CD4-positive, alpha-beta T cell treated with Interleukin-17A for 1 hour (primary cell): ENCODE measurements at regions not wholly inside any gene's neighbourhood (a gene's known extent, or its start where the extent isn't known, plus 50 kb on each side); places are given as distances from the start of the nearest gene placed in this dataset.
A peak's percentile ranks its signal among the peaks of the same experiment; 100 is the strongest.

Experiments used
- DNase-seq: peaks from one replicate; pipeline ENCODE4 v3.0.0-alpha.2; 2020

DNA sequence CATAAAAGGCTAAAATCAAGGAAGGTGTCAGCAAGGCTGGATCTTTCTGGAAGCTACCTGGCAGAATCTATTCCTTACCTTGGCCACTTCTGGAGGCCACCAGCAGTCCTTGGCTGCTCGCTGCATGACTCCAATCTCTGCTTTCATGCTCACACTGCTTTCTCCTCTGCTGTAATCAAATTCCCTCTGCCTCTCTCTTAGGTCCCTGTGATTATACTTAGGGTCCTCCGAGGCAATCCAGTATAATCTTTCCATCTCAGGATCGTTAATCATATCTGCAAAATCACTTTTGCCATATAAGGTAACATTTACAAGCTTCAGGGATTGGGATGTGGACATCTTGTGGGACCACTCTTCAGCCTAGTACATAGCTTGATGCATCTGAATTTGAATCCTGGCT lies 110.7 kb upstream of the IVNS1ABP start:
- no peak for DNase-seq

- no peak for DNase-seq
Observed at GRCh38 chr1:185427264-185427663, 110.2 kb upstream of the IVNS1ABP start.

GRCh38 chr1:185426848-185427247 lies 109.8 kb upstream of the IVNS1ABP start:
- DNase-seq: no peak

GRCh38 chr1:185425163-185425562 lies 108.1 kb upstream of the IVNS1ABP start:
- no peak for DNase-seq

- DNase-seq: no peak
Observed at GRCh38 chr1:185421485-185422107, 104.6 kb upstream of the IVNS1ABP start.

DNA sequence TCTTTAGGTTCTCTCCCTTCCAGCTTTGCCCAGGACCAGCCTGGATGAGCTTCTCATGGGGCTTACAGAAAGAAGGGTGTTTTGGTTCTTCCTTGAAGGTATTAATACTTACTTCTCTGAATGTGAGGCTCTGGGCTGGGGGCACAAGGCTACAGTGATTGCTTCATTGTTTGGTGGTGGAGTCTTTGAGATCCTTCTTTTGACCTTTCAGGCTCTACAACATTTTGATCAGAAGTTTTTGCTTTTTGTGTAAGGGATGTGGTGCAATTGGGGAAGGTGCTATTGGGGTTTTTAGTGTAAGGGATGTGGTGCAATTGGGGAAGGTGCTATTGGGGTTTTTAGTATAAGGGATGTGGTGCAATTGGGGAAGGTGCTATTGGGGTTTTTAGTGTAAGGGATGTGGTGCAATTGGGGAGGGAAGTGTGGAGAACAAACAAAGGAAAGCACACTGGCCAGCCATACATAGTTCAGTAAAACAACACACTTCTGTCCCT lies 103.6 kb upstream of the IVNS1ABP start:
- peak; percentile 69 for DNase-seq

- DNase-seq: no peak
Observed at GRCh38 chr1:185419718-185420117, 102.7 kb upstream of the IVNS1ABP start.

DNA sequence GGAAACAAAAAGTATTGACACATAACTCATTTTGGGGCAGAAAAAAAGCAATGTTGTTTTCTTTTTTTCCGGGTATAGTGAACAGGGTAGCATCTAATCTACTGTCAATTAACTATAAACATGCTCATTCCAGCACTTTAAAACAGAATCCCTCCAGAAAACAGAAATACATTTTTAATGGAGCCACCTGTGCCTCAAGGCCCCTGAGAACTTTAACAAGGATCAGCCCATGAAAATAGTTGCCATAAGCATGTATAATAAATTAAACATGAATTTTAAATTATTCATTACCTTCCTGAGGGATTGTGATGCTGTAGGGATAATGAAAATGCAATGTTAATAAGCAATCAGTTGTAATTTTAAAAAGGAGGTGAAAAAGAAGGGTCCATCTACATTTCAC lies 101.4 kb upstream of the IVNS1ABP start:
- no peak for DNase-seq

DNA sequence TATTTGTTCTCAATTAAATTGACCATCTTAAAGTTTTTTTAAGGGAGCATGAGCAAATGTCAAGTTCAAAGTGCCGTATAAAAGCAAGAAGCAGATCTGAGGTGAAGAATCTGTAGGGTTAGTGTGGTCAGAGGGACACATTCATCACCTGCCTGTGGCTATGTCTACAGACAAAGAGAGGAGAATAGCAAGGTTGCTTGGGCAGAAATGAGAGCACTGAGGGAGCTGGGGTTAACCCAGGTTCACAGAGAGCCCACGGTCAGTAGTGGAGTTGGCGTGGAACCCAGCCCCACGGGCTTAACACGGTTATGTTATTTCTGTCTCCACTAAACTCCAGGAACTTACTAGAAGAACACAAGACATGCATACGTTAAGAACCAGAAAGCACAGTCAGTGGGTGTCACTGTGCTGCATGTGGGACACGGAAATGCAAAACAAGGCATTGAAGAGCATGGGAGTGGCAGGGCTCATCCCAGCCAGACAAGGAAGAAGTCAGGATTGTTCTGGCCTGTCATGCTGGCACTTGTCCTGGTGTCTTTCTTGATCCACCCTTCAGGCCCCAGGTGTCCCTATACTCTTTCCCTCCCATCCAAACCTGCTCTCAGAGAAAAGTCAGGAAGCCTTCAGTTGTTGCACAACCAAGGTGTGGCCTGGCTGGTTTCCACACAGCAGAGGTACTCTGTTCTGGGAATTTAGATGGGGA lies 95.5 kb upstream of the IVNS1ABP start:
- no peak for DNase-seq

- no peak for DNase-seq
Observed at GRCh38 chr1:185409763-185410528, 92.9 kb upstream of the IVNS1ABP start.

- no peak for DNase-seq
Observed at GRCh38 chr1:185409345-185409744, 92.3 kb upstream of the IVNS1ABP start.

DNA sequence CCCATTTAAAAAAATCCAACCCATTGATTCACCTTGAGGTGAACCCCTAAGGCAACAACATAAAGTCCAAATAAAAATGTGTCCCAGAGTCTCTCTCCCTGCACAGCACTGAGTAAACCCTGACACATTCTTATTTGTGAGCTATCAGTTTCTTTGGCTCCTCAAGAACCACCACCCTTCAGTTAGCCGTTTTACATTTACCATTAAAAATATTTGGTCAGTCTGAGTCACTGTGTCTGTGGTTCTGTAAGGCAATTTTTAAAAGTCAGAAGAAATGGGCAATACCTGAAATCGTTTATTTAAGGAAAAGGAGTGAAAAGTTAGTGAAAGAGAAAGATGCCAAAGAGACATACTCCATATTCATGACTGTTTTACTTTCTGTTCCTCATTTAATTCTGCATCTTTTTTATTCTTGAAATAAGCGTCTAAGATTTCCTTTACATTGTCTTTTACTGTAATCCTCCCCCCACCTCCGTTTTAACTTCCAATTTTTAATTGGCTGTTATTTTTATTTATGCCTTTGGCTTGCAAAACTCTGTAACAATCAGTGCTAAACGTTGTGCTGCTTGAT lies 91.7 kb upstream of the IVNS1ABP start:
- DNase-seq: no peak

DNA sequence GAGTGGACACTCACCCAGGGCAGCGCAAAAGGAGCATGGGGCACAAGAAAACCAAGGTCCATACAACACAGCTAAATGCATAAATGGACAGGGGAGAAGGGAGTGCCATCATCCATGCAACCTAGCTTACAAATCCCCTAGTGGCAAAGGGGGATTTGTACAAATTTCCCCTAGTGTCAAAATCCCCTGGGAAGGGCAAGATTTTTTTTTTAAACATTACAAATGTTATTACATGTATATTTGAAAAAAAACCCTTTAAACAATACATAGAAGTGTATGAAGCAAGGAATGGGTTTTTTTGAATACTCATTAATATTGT lies 89.6 kb upstream of the IVNS1ABP start:
- no peak for DNase-seq

- DNase-seq: no peak
Observed at GRCh38 chr1:185406006-185406690, 89.1 kb upstream of the IVNS1ABP start.

DNA sequence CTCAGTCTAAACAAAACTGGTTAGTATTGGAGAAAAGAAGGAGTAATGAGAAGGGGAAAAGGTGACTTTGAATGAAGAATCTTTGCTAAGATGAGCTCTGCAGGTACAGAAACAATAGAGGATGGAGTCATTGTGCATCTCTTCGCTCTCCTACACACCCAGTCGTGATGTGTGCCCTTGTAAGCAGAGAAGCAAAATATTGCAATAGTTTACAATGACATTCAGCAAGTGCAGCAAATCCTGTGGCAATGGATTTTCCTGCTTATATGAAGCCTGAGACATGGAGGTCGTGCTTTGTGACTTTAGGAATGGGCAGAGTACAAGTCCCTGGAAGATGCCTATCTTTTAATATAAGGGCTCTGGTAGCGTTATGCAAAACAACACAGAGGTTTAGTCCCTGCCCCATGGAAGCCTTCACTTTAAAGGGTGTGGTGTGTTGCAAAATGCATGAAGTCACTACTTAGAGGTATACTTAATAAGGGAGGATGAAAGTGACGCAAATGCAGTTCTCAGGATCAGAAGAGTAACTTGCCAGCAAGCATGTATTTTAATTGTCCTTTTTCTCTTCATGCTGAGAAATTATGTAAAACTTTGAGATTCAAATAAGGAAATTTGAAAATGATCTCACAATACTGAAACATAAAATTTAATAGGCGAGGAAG lies 88.0 kb upstream of the IVNS1ABP start:
- no peak for DNase-seq

- no peak for DNase-seq
Observed at GRCh38 chr1:185404291-185404690, 87.2 kb upstream of the IVNS1ABP start.

DNA sequence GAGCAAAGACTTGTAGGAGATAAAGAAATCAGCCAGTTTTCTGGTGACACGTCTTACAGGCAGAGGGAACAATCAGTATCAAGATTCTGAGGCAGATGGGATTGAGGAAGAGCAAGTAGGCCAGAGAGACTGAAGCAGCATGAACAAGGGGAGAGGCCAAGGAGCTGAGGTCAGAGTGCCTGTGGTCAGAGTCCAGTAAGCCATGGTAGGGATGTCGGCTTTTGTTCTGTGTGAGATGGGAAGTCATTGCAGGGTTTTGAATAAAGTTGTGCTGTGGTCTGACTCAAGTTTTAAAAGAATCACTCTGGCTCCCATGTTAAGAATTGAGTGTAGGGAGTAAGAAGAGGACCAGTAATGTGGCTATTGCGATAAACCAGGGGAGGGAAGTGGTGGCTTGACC lies 85.9 kb upstream of the IVNS1ABP start:
- DNase-seq: no peak

DNA sequence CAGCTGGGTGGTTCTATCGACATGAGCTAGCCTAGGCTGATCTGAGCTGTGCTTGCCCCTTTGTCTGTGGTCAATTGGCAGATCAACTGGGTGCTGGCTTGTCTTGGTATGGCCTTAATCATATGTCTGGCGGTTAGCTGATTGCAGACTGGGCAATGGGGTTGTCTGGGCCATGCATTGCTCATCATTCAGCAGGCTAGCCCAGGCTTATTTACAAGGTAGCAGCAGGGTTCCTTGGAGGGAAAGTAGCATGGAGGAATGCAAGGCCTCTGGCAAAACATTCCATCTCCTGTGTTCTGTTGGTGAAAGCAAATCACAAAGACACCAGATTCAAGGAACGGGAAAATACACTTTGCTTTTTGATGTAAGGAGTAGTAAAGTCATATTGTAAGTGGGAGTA lies 84.0 kb upstream of the IVNS1ABP start:
- DNase-seq: no peak

- no peak for DNase-seq
Observed at GRCh38 chr1:185400052-185400451, 83.0 kb upstream of the IVNS1ABP start.

- no peak for DNase-seq
Observed at GRCh38 chr1:185398599-185398998, 81.6 kb upstream of the IVNS1ABP start.

- no peak for DNase-seq
Observed at GRCh38 chr1:185398022-185398421, 81.0 kb upstream of the IVNS1ABP start.

- no peak for DNase-seq
Observed at GRCh38 chr1:185397183-185397582, 80.1 kb upstream of the IVNS1ABP start.

GRCh38 chr1:185396126-185396525 lies 79.1 kb upstream of the IVNS1ABP start:
- DNase-seq: no peak
